H1 (cell line): ENCODE measurements at regions not wholly inside any gene's neighbourhood (a gene's known extent, or its start where the extent isn't known, plus 50 kb on each side); places are given as distances from the start of the nearest gene placed in this dataset.

Experiments used
- CTBP2 ChIP-seq: IDR thresholded peaks from 2 replicates; pipeline ENCODE4 v1.7.0; 2011; ENCODE audit warnings: borderline replicate concordance, mild to moderate bottlenecking, moderate library complexity, mixed read lengths, low read length; ENCODE audit not compliant: insufficient read depth, insufficient read length
- EP300 ChIP-seq, 2 experiments: IDR thresholded peaks; 1 replicate in 1 of 2; 2 replicates in 1 of 2; pipeline ENCODE4 v1.6.1; 2011 to 2012; ENCODE audit warnings: low read depth in 2 of 2, low read length in 2 of 2, mild to moderate bottlenecking in 2 of 2, borderline replicate concordance in 1 of 2, inconsistent platforms in 1 of 2, moderate library complexity in 1 of 2
- EZH2 ChIP-seq: fragments of 200-600 bp; sonication (generic); IDR thresholded peaks from 2 replicates; pipeline ENCODE4 v1.7.1; 2012; ENCODE audit warnings: low read depth, mild to moderate bottlenecking, moderate library complexity, low read length, inconsistent platforms; ENCODE audit not compliant: severe bottlenecking
- HDAC6 ChIP-seq: IDR thresholded peaks from one replicate; pipeline ENCODE4 v1.7.1; 2012; ENCODE audit warnings: low read depth, mild to moderate bottlenecking, inconsistent platforms, low read length, moderate library complexity
- NRF1 ChIP-seq: IDR thresholded peaks from 2 replicates; pipeline ENCODE4 v1.6.1; 2011; ENCODE audit warnings: mild to moderate bottlenecking, low read depth, low read length, improper control_type of control experiment
- POLR2A ChIP-seq, 2 experiments: IDR thresholded peaks; 1 replicate in 1 of 2; 2 replicates in 1 of 2; pipeline ENCODE4 v1.6.1; 2011; ENCODE audit warnings: low read depth in 2 of 2, low read length in 2 of 2, mild to moderate bottlenecking in 2 of 2; ENCODE audit errors: control extremely low read depth in 1 of 2
- SP1 ChIP-seq: IDR thresholded peaks from 2 replicates; pipeline ENCODE4 v1.6.1; 2011; ENCODE audit warnings: low read depth, low read length
- SRF ChIP-seq: IDR thresholded peaks from 2 replicates; pipeline ENCODE4 v1.6.1; 2011; ENCODE audit warnings: mild to moderate bottlenecking, low read depth, low read length, moderate library complexity
- YY1 ChIP-seq: IDR thresholded peaks from 2 replicates; pipeline ENCODE4 v1.6.1; 2011; ENCODE audit warnings: low read depth, mild to moderate bottlenecking, low read length
- TF ChIP-seq, protein P1 (sequence below): fragments of 300-600 bp; sonication (generic); IDR thresholded peaks from 2 replicates; pipeline ENCODE4 v1.7.1; 2012; ENCODE audit warnings: low read length, moderate library complexity, mild to moderate bottlenecking, inconsistent platforms; ENCODE audit not compliant: insufficient replicate concordance
- TF ChIP-seq, protein P2 (sequence below): IDR thresholded peaks from 2 replicates; pipeline ENCODE4 v1.6.1; 2012; ENCODE audit warnings: inconsistent platforms

DNA sequence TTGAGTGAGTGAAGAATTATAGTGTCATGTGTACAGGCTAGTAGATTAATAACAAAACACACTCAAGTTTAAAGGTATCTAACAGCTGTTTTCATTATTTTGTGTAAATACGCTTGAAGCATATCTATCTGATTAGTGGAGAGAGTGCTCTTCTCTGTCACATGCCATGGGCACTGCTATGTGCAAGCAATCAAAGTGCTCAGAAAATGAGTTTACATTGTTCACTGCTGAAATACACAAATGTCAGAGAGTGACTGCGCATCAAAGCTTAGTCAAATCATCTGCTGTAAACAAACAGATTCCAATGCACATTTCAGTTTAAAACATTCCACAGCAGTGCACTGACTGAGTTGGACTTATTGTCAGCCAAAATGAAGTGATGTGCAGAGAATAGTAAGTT is 423.4 kb downstream of the ZEB2 start (continued):
- TF ChIP-seq, protein P1, sequence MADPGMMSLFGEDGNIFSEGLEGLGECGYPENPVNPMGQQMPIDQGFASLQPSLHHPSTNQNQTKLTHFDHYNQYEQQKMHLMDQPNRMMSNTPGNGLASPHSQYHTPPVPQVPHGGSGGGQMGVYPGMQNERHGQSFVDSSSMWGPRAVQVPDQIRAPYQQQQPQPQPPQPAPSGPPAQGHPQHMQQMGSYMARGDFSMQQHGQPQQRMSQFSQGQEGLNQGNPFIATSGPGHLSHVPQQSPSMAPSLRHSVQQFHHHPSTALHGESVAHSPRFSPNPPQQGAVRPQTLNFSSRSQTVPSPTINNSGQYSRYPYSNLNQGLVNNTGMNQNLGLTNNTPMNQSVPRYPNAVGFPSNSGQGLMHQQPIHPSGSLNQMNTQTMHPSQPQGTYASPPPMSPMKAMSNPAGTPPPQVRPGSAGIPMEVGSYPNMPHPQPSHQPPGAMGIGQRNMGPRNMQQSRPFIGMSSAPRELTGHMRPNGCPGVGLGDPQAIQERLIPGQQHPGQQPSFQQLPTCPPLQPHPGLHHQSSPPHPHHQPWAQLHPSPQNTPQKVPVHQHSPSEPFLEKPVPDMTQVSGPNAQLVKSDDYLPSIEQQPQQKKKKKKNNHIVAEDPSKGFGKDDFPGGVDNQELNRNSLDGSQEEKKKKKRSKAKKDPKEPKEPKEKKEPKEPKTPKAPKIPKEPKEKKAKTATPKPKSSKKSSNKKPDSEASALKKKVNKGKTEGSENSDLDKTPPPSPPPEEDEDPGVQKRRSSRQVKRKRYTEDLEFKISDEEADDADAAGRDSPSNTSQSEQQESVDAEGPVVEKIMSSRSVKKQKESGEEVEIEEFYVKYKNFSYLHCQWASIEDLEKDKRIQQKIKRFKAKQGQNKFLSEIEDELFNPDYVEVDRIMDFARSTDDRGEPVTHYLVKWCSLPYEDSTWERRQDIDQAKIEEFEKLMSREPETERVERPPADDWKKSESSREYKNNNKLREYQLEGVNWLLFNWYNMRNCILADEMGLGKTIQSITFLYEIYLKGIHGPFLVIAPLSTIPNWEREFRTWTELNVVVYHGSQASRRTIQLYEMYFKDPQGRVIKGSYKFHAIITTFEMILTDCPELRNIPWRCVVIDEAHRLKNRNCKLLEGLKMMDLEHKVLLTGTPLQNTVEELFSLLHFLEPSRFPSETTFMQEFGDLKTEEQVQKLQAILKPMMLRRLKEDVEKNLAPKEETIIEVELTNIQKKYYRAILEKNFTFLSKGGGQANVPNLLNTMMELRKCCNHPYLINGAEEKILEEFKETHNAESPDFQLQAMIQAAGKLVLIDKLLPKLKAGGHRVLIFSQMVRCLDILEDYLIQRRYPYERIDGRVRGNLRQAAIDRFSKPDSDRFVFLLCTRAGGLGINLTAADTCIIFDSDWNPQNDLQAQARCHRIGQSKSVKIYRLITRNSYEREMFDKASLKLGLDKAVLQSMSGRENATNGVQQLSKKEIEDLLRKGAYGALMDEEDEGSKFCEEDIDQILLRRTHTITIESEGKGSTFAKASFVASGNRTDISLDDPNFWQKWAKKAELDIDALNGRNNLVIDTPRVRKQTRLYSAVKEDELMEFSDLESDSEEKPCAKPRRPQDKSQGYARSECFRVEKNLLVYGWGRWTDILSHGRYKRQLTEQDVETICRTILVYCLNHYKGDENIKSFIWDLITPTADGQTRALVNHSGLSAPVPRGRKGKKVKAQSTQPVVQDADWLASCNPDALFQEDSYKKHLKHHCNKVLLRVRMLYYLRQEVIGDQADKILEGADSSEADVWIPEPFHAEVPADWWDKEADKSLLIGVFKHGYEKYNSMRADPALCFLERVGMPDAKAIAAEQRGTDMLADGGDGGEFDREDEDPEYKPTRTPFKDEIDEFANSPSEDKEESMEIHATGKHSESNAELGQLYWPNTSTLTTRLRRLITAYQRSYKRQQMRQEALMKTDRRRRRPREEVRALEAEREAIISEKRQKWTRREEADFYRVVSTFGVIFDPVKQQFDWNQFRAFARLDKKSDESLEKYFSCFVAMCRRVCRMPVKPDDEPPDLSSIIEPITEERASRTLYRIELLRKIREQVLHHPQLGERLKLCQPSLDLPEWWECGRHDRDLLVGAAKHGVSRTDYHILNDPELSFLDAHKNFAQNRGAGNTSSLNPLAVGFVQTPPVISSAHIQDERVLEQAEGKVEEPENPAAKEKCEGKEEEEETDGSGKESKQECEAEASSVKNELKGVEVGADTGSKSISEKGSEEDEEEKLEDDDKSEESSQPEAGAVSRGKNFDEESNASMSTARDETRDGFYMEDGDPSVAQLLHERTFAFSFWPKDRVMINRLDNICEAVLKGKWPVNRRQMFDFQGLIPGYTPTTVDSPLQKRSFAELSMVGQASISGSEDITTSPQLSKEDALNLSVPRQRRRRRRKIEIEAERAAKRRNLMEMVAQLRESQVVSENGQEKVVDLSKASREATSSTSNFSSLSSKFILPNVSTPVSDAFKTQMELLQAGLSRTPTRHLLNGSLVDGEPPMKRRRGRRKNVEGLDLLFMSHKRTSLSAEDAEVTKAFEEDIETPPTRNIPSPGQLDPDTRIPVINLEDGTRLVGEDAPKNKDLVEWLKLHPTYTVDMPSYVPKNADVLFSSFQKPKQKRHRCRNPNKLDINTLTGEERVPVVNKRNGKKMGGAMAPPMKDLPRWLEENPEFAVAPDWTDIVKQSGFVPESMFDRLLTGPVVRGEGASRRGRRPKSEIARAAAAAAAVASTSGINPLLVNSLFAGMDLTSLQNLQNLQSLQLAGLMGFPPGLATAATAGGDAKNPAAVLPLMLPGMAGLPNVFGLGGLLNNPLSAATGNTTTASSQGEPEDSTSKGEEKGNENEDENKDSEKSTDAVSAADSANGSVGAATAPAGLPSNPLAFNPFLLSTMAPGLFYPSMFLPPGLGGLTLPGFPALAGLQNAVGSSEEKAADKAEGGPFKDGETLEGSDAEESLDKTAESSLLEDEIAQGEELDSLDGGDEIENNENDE, result no peak
- no peak for TF ChIP-seq POLR2A (IDR thresholded peaks at IDR 0.05; ENCODE audit: control extremely low read depth in 1 of 2, low read depth in 2 of 2, low read length in 2 of 2)
- no peak for TF ChIP-seq EP300 (IDR thresholded peaks at IDR 0.05; ENCODE audit: borderline replicate concordance in 1 of 2, low read depth in 2 of 2, low read length in 2 of 2)
- no peak for TF ChIP-seq HDAC6
- TF ChIP-seq, protein P2, sequence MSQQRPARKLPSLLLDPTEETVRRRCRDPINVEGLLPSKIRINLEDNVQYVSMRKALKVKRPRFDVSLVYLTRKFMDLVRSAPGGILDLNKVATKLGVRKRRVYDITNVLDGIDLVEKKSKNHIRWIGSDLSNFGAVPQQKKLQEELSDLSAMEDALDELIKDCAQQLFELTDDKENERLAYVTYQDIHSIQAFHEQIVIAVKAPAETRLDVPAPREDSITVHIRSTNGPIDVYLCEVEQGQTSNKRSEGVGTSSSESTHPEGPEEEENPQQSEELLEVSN, result no peak
- TF ChIP-seq NRF1, result no peak
- no peak for TF ChIP-seq SP1
- no peak for TF ChIP-seq YY1
- TF ChIP-seq EZH2, result no peak
- TF ChIP-seq CTBP2, result no peak
- no peak for TF ChIP-seq SRF
